OCI-LY3 (cell line): ENCODE measurements at regions not wholly inside any gene's neighbourhood (a gene's known extent, or its start where the extent isn't known, plus 50 kb on each side); places are given as distances from the start of the nearest gene placed in this dataset.

Source experiments
- EZH2phosphoT487 ChIP-seq: fragments of 200-600 bp; shearing (Covaris generic); IDR thresholded peaks from 2 replicates; pipeline ENCODE4 v1.6.1; 2018; ENCODE audit warnings: antibody characterized with exemption, mixed run types, low read depth
- TF ChIP-seq, protein P1 (sequence below): fragments of 200-600, 300-600 bp; sonication (generic); IDR thresholded peaks from 2 replicates; pipeline ENCODE4 v1.5.1; 2014; ENCODE audit warnings: antibody characterized with exemption, low read length, low read depth

DNA sequence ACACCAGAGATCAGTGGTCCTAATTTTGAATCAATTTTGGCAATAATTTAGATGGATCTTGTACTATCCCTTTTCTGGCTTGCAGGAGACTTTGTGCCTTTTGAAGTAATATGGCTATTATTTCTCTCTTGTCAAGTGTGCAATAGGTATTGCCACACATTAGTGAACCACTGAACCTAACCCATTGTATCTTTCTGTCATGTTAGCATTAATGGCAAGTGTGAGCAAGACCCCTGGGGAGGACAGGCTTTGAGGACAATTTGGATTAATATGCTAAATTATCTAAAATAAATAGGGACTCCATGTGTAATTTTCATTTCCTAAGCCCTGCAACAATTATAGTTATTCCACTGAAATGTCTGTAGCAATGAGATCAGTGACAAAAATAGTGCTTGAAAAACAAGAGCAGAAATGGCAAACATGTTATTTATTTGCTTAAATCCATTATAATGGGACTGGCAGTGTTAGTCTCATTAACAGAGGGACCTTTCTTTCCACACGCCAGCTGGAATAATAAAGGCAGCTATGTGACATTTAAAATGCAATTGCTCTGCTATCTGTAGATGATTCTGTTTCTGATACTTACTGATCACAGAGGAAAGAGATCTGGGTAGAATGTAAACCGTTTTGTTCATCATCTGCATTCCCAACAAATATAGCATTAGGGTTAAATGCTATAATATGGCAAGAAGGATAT, 753.3 kb upstream of the ZNF608 start:
- TF ChIP-seq, protein P1, sequence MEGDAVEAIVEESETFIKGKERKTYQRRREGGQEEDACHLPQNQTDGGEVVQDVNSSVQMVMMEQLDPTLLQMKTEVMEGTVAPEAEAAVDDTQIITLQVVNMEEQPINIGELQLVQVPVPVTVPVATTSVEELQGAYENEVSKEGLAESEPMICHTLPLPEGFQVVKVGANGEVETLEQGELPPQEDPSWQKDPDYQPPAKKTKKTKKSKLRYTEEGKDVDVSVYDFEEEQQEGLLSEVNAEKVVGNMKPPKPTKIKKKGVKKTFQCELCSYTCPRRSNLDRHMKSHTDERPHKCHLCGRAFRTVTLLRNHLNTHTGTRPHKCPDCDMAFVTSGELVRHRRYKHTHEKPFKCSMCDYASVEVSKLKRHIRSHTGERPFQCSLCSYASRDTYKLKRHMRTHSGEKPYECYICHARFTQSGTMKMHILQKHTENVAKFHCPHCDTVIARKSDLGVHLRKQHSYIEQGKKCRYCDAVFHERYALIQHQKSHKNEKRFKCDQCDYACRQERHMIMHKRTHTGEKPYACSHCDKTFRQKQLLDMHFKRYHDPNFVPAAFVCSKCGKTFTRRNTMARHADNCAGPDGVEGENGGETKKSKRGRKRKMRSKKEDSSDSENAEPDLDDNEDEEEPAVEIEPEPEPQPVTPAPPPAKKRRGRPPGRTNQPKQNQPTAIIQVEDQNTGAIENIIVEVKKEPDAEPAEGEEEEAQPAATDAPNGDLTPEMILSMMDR, result no peak
- TF ChIP-seq EZH2phosphoT487, result no peak
